ENCODE measurements at regions not wholly inside any gene's neighbourhood (a gene's known extent, or its start where the extent isn't known, plus 50 kb on each side); places are given as distances from the start of the nearest gene placed in this dataset.

DNA sequence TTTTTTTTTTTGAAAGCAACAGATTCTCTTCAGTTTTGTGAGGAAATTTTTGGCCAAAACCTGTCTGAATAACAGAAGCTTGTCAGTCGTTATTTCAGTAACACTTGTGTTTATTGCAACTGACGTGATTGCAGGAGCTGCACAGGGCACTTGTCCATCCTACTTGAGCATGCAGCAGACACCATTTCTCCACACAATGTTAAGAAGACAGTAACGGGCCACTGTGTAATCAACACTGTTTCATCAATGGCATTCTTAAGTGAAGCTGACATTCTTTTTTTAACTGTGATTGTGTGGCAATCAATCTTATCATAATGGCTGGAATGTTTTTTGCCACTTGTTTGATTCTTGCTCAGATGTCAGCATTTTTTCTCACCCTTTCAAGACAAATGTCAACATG, 50.1 kb upstream of the PIEZO2 start:
- in situ Hi-C loops (cut with MboI), result no loop called here
- no peak overlapping the region for H3K27ac ChIP-seq (ENCODE audit: extremely low read depth, low read depth, low read length)
- no peak overlapping the region for H2AFZ ChIP-seq (ENCODE audit: low read depth, low read length)
- FAIRE-seq, result no peak
- H3K4me2 ChIP-seq (ENCODE audit: insufficient read depth, low read length), result no peak overlapping the region
- no peaks in the 10 kb centered on the region for H3K9me1 ChIP-seq (ENCODE audit: control insufficient read depth, insufficient read depth, low read length)
- H3K9me3 ChIP-seq (replicated peaks; ENCODE audit: control insufficient read depth, insufficient read depth, low read depth, low read length), result no peaks in the 10 kb centered on the region
- no peak for DNase-seq (ENCODE audit: extremely low read depth in 1 of 4, low spot score in 3 of 4)
- ChIA-PET POLR2A (no interaction called here), CTCF (ENCODE audit: low intra/inter-chr PET ratio) (no interaction called here)
- intact Hi-C loops (cut with micrococcal nuclease), result no loop called here
- no peak overlapping the region for H3K9ac ChIP-seq (ENCODE audit: insufficient read depth in 1 of 2, low read depth in 2 of 2, low read length in 2 of 2)
- no peak overlapping the region for H3K4me3 ChIP-seq
- ATAC-seq, result no peak
- WGBS (ENCODE audit: insufficient coverage, low coverage, missing lambda C conversion rate), result 0% methylated on average over 3 of the region's 3 CpGs
- no peaks in the 10 kb centered on the region for H3K4me1 ChIP-seq (replicated peaks in 1 of 2; ENCODE audit: control insufficient read depth in 2 of 2, insufficient read depth in 2 of 2, low read length in 2 of 2)
- BruUV-seq (replicated peaks), result no TSS peak
- H3K27me3 ChIP-seq (ENCODE audit: control insufficient read depth in 2 of 2, insufficient read depth in 2 of 2, low read length in 2 of 2), result peaks cover 0 to 6% of the 10 kb centered on the region in 2 experiments; a peak in 2 of 5 replicates
- TF ChIP-seq, protein P1, sequence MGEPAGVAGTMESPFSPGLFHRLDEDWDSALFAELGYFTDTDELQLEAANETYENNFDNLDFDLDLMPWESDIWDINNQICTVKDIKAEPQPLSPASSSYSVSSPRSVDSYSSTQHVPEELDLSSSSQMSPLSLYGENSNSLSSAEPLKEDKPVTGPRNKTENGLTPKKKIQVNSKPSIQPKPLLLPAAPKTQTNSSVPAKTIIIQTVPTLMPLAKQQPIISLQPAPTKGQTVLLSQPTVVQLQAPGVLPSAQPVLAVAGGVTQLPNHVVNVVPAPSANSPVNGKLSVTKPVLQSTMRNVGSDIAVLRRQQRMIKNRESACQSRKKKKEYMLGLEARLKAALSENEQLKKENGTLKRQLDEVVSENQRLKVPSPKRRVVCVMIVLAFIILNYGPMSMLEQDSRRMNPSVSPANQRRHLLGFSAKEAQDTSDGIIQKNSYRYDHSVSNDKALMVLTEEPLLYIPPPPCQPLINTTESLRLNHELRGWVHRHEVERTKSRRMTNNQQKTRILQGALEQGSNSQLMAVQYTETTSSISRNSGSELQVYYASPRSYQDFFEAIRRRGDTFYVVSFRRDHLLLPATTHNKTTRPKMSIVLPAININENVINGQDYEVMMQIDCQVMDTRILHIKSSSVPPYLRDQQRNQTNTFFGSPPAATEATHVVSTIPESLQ (CRISPR knock-in tag; IDR thresholded peaks at IDR 0.05), result no peak
- TF ChIP-seq, protein P2, sequence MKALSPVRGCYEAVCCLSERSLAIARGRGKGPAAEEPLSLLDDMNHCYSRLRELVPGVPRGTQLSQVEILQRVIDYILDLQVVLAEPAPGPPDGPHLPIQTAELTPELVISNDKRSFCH (CRISPR knock-in tag; IDR thresholded peaks at IDR 0.05), result no peak
- TF ChIP-seq, protein P2 (tag; IDR thresholded peaks at IDR 0.05), result no peak
- TF ChIP-seq ZFP1 (CRISPR knock-in tag; IDR thresholded peaks at IDR 0.05) (no peak), FOS (IDR thresholded peaks at IDR 0.05; ENCODE audit: extremely low read depth, insufficient read length) (no peak), NELFE (IDR thresholded peaks at IDR 0.05; ENCODE audit: insufficient read depth, insufficient read length) (no peak), MAFF (IDR thresholded peaks at IDR 0.05; ENCODE audit: low read length) (no peak), CHCHD3 (CRISPR knock-in tag; IDR thresholded peaks at IDR 0.05) (no peak), BRF1 (IDR thresholded peaks at IDR 0.05; ENCODE audit: borderline replicate concordance, extremely low read depth, insufficient read length) (no peak), GABPA (tag; conservative IDR thresholded peaks at IDR 0.05; ENCODE audit: low read depth) (no peak), BMI1 (IDR thresholded peaks at IDR 0.05; ENCODE audit: low read length) (no peak), TAF7 (tag; IDR thresholded peaks at IDR 0.05) (no peak), FOXJ2 (tag; IDR thresholded peaks at IDR 0.05) (no peak), STAT5B (CRISPR knock-in tag; IDR thresholded peaks at IDR 0.05) (no peak), STAG1 (CRISPR knock-in tag; IDR thresholded peaks at IDR 0.05; ENCODE audit: borderline replicate concordance) (no peak), ZNF696 (CRISPR knock-in tag; conservative IDR thresholded peaks at IDR 0.05) (no peak), ZNF445 (CRISPR knock-in tag; IDR thresholded peaks at IDR 0.05; ENCODE audit: low read depth) (no peak), ELF2 (CRISPR knock-in tag; IDR thresholded peaks at IDR 0.05) (no peak), NCOA2 (IDR thresholded peaks at IDR 0.05; ENCODE audit: partially characterized antibody in 2 of 2) (no peak)
- TF ChIP-seq, protein P3, sequence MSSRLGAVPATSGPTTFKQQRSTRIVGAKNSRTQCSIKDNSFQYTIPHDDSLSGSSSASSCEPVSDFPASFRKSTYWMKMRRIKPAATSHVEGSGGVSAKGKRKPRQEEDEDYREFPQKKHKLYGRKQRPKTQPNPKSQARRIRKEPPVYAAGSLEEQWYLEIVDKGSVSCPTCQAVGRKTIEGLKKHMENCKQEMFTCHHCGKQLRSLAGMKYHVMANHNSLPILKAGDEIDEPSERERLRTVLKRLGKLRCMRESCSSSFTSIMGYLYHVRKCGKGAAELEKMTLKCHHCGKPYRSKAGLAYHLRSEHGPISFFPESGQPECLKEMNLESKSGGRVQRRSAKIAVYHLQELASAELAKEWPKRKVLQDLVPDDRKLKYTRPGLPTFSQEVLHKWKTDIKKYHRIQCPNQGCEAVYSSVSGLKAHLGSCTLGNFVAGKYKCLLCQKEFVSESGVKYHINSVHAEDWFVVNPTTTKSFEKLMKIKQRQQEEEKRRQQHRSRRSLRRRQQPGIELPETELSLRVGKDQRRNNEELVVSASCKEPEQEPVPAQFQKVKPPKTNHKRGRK (tag; IDR thresholded peaks at IDR 0.05), result no peak
- TF ChIP-seq, protein P4, sequence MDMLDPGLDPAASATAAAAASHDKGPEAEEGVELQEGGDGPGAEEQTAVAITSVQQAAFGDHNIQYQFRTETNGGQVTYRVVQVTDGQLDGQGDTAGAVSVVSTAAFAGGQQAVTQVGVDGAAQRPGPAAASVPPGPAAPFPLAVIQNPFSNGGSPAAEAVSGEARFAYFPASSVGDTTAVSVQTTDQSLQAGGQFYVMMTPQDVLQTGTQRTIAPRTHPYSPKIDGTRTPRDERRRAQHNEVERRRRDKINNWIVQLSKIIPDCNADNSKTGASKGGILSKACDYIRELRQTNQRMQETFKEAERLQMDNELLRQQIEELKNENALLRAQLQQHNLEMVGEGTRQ (CRISPR knock-in tag; IDR thresholded peaks at IDR 0.05), result no peak
- H3K79me2 ChIP-seq (ENCODE audit: control insufficient read depth, insufficient read depth, low read length), result no peaks in the 10 kb centered on the region
- no peaks in the 10 kb centered on the region for H4K20me1 ChIP-seq (replicated peaks; ENCODE audit: control insufficient read depth, insufficient read depth, low read length)
- H3K36me3 ChIP-seq (ENCODE audit: control insufficient read depth, insufficient read depth, low read length), result no peaks in the 10 kb centered on the region

All from K562 (cell line).